HepG2 (cell line): ENCODE measurements at regions not wholly inside any gene's neighbourhood (a gene's known extent, or its start where the extent isn't known, plus 50 kb on each side); places are given as distances from the start of the nearest gene placed in this dataset.
"Not testable (repeated sequence)": the region's sequence is repeated elsewhere in the genome, so short reads cannot be mapped to it uniquely, and the experiment has no call there.

Source experiments
- ATAC-seq: fragments of 200-7000 bp; cut with Tn5 transposase; 3 replicates; pipeline ENCODE4 v1.9.1; 2020; ENCODE audit warnings: mild to moderate bottlenecking, moderate library complexity
- BruUV-seq: library from RNA; stranded (reverse); fragments of 400-500 nt; replicated peaks from 2 replicates; lab custom pipeline; 2021; lab: Mats Ljungman, UMichigan
- CTCF ChIA-PET: fragments of 300-600 bp; formaldehyde crosslinking; extraction: SDS; loops from one replicate; lab custom pipeline; 2021; ENCODE audit warnings: low total read pairs, inconsistent platforms, low intra/inter-chr PET ratio; lab: Yijun Ruan, JAX
- POLR2A ChIA-PET: fragments of 350-600 bp; sonication (Branson Sonifier 250); formaldehyde crosslinking; loops from one replicate; lab custom pipeline; 2020; ENCODE audit warnings: antibody characterized with exemption, inconsistent platforms; lab: Yijun Ruan, JAX
- DNase-seq: peaks from one replicate; pipeline ENCODE4 v3.0.0-alpha.2; 2015; ENCODE audit warnings: low spot score
- FAIRE-seq: peaks from 3 replicates; lab custom pipeline; 2011; peaks lifted over from hg19 to GRCh38; lab: Jason Lieb, UNC
- H2AFZ ChIP-seq: one replicate; pipeline ENCODE4 v1.6.1; 2011; ENCODE audit warnings: low read length, inconsistent platforms
- H3K27ac ChIP-seq: fragments of 300-600 bp; 3 replicates; pipeline ENCODE4 v1.8.0; 2011; ENCODE audit warnings: mixed run types, mild to moderate bottlenecking, mixed read lengths, low read length, inconsistent platforms; ENCODE audit not compliant: insufficient read depth; ENCODE audit errors: extremely low read length
- H3K27me3 ChIP-seq, 2 experiments: fragments of 200-600 bp in 1 of 2; 2 replicates in 1 of 2; 3 replicates in 1 of 2; pipeline versions ENCODE4 v1.6.0 to v1.8.0; 2011; ENCODE audit warnings: low read length in 2 of 2, mild to moderate bottlenecking in 2 of 2, moderate library complexity in 2 of 2, inconsistent platforms in 1 of 2; ENCODE audit not compliant: insufficient read depth in 2 of 2, control insufficient read depth in 1 of 2
- H3K36me3 ChIP-seq, 2 experiments: fragments of 200-600 bp in 1 of 2; replicated peaks in 1 of 2; 2 replicates in 1 of 2; 3 replicates in 1 of 2; pipeline versions ENCODE4 v1.5.1 to v1.8.0; 2011; ENCODE audit warnings: low read length in 2 of 2, inconsistent platforms in 1 of 2; ENCODE audit not compliant: insufficient read depth in 2 of 2, control insufficient read depth in 1 of 2
- H3K4me1 ChIP-seq: 2 replicates; pipeline ENCODE4 v1.5.1; 2012; ENCODE audit warnings: low read length, inconsistent platforms; ENCODE audit not compliant: insufficient read depth
- H3K4me2 ChIP-seq: 2 replicates; pipeline ENCODE4 v1.6.0; 2011; ENCODE audit warnings: low read depth, low read length, inconsistent platforms
- H3K4me3 ChIP-seq, 3 experiments: fragments of 200-600 bp in 1 of 3; sonication (generic), shearing (Covaris generic) in 1 of 3; replicated peaks in 1 of 3; 2 replicates each; pipeline ENCODE4 v1.5.1; 2011 to 2016; ENCODE audit warnings: low read length in 3 of 3, inconsistent platforms in 2 of 3, low read depth in 2 of 3, mild to moderate bottlenecking in 2 of 3, control low read depth in 1 of 3, mixed read lengths in 1 of 3; ENCODE audit not compliant: insufficient read depth in 1 of 3
- H3K79me2 ChIP-seq: one replicate; pipeline ENCODE4 v1.6.1; 2011; ENCODE audit warnings: low read length, inconsistent platforms; ENCODE audit not compliant: insufficient read depth
- H3K9ac ChIP-seq: 2 replicates; pipeline ENCODE4 v1.6.0; 2011; ENCODE audit warnings: mild to moderate bottlenecking, low read depth, low read length, inconsistent platforms; ENCODE audit not compliant: insufficient read depth
- H3K9me3 ChIP-seq: 2 replicates; pipeline ENCODE4 v1.5.1; 2012; ENCODE audit warnings: mild to moderate bottlenecking, low read length
- H4K20me1 ChIP-seq: 2 replicates; pipeline ENCODE4 v1.6.0; 2011; ENCODE audit warnings: inconsistent platforms, mild to moderate bottlenecking, low read length, moderate library complexity; ENCODE audit not compliant: insufficient read depth
- RAD51 ChIP-seq: fragments of 450-650 bp; IDR thresholded peaks from 2 replicates; pipeline ENCODE4 v1.6.1; 2016; ENCODE audit warnings: borderline replicate concordance
- ZSCAN12 ChIP-seq: sonication (generic); formaldehyde crosslinking; IDR thresholded peaks from 2 replicates; pipeline ENCODE4 v1.9.0; 2021; ENCODE audit warnings: mild to moderate bottlenecking, missing genetic modification reagents
- WGBS: methylation state at CpG from one replicate; pipeline ENCODE4 v1.1.6; 2017; ENCODE audit warnings: low lambda C conversion rate; 5-methylcytosine and 5-hydroxymethylcytosine counted together
- in situ Hi-C: cut with HindIII; loops from 2 replicates; pipeline ENCODE4 v1.10.0; 2017; ENCODE audit warnings: low pct_unique_long_range_greater_than_20kb; ENCODE audit not compliant: extremely low pct_ligation_motif_present
- intact Hi-C: fragments of 100-400 bp; cut with micrococcal nuclease; formaldehyde crosslinking; loops from one replicate; pipeline ENCODE4 v1.10.0; 2022; ENCODE audit not compliant: unreplicated experiment

DNA sequence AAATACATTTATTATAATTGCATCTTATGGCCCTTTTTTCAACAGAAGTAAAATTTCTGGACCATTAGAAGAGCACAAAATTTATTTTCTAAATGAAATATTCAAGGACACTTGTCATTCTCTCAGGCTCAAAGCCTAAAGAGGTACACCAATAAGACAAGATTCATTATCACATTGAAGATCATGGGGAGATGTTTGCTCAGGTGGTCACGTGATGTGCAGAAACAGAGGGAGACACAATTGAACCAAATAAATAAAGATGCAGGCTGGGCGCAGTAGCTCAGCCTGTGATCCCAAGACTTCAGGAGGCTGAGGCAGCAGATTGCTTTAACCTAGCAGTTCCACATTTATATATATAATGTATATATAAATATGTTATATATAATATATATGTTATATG lies 53.2 kb upstream of the TMEM254 start:
- FAIRE-seq (no peak), DNase-seq (no peak), ATAC-seq (no peak)
- in situ Hi-C loops (no loop called here), intact Hi-C loops (no loop called here)
- Histone ChIP-seq H4K20me1 (no peaks in the 10 kb centered on the region), H3K4me3 (no peak overlapping the region), H3K4me1 (no peaks in the 10 kb centered on the region), H3K9ac (no peak overlapping the region), H2AFZ (no peak overlapping the region), H3K27ac (no peak overlapping the region), H3K9me3 (no peaks in the 10 kb centered on the region), H3K79me2 (no peaks in the 10 kb centered on the region), H3K36me3 (no peaks in the 10 kb centered on the region), H3K4me2 (no peak overlapping the region), H3K27me3 (no peaks in the 10 kb centered on the region)
- 38% methylated on average over 2 of the region's 2 CpGs for WGBS
- BruUV-seq = no TSS peak
- ChIA-PET POLR2A (no interaction called here), CTCF (no interaction called here)
- TF ChIP-seq ZSCAN12 (CRISPR knock-in tag) (no peak), RAD51 (peak; percentile 67; the same call in 1 of the 2 replicates)

DNA sequence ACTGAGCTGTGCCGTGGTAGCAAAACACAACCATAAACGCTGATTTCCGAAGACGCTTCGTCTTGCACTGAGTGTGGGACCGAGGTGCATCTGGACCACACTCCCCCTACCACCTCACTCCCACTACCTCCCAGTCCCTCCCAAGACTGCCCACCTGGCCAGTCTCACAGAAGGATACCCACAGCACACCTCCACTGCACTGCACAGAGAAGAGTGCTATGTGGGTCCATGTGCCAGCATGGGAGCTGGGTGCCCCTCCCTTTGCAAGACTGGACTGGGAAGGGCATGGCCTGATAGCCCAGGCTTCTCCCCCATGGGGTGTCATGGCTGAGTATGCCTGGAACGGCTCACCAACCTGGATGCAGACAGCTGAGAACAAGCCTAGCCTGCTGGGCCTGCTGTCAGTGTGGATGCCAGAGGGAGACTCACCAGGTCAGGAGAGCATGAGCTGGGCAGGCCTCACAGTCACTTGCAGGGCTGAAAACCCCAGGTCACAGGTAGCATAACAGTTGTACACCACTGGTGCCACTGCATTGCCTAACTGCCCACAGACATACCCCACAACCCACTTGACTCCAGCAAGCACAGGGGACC lies 56.0 kb upstream of the TMEM254 start:
- H3K4me3 ChIP-seq, CTCF ChIA-PET, POLR2A ChIA-PET, FAIRE-seq, H3K9me3 ChIP-seq, H3K79me2 ChIP-seq, in situ Hi-C loops, DNase-seq, H3K27ac ChIP-seq, H3K9ac ChIP-seq, H3K27me3 ChIP-seq, H3K4me1 ChIP-seq, H3K36me3 ChIP-seq, ATAC-seq, H3K4me2 ChIP-seq, BruUV-seq, intact Hi-C loops, H2AFZ ChIP-seq, H4K20me1 ChIP-seq: not testable (repeated sequence)
- WGBS = 67% methylated on average over 1 of the region's 7 CpGs

DNA sequence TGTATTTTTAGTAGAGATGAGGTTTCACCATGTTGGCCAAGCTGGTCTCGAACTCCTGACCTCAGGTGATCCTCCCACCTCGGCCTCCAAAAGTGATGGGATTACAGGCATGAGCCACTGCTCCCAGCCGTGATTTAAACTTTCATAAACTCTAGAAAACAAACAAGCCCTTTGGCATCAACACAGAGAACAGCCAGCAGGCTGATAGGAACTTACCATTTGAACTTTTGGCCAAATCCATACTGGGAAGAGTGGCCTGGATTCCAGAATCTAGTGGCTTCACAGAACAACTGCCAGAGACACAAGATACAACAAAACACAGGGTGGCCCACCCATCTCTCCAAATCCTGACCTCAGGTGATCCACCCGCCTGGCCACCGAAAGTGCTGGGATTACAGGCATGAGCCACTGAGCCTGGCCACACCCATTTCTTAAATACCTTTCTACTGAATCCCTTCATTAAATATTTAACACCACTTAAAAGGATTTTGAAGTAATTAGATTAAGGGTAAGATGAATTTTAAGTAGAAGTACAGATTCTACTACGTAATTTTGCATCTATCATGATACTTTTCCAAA lies 60.0 kb upstream of the TMEM254 start:
- POLR2A ChIA-PET, ATAC-seq: not testable (repeated sequence)

GRCh38 chr10:80017186-80017585 lies 61.3 kb upstream of the TMEM254 start:
- POLR2A ChIA-PET = not testable (repeated sequence)
- 42% methylated on average over 8 of the region's 8 CpGs for WGBS

More for the DNA sequence above, 60.0 kb upstream of the TMEM254 start:
- H3K9me3 ChIP-seq, FAIRE-seq, H4K20me1 ChIP-seq, DNase-seq, H3K27ac ChIP-seq, H3K9ac ChIP-seq, CTCF ChIA-PET, H3K27me3 ChIP-seq, H3K4me2 ChIP-seq, H2AFZ ChIP-seq, intact Hi-C loops, H3K4me1 ChIP-seq, H3K79me2 ChIP-seq, H3K4me3 ChIP-seq, H3K36me3 ChIP-seq, BruUV-seq, in situ Hi-C loops: not testable (repeated sequence)
- 49% methylated on average over 5 of the region's 6 CpGs for WGBS

More at GRCh38 chr10:80017186-80017585, 61.3 kb upstream of the TMEM254 start:
- H3K9me3 ChIP-seq, in situ Hi-C loops, ATAC-seq, intact Hi-C loops, H3K4me2 ChIP-seq, FAIRE-seq, H2AFZ ChIP-seq, BruUV-seq, H3K27me3 ChIP-seq, H3K4me1 ChIP-seq, H4K20me1 ChIP-seq, H3K79me2 ChIP-seq, H3K4me3 ChIP-seq, DNase-seq, H3K9ac ChIP-seq, H3K36me3 ChIP-seq, H3K27ac ChIP-seq, CTCF ChIA-PET: not testable (repeated sequence)
